ENCODE measurements at regions not wholly inside any gene's neighbourhood (a gene's known extent, or its start where the extent isn't known, plus 50 kb on each side); places are given as distances from the start of the nearest gene placed in this dataset.

- no peak for DNase-seq (ENCODE audit: low read depth)
These were observed 649.0 kb downstream of the RNF144B start for GRCh38 chr6:19036196-19036555.

- DNase-seq (ENCODE audit: low read depth) = no peak
These were observed 650.5 kb downstream of the RNF144B start for GRCh38 chr6:19037607-19038006.

- DNase-seq (ENCODE audit: low read depth) = no peak
These were observed 652.1 kb downstream of the RNF144B start for GRCh38 chr6:19039287-19039686.

- DNase-seq (ENCODE audit: low read depth) = no peak
These were observed 654.8 kb downstream of the RNF144B start for GRCh38 chr6:19041906-19042305.

- DNase-seq (ENCODE audit: low read depth) = no peak
These were observed 655.3 kb downstream of the RNF144B start for GRCh38 chr6:19042420-19042819.

- DNase-seq (ENCODE audit: low read depth) = no peak
These were observed 663.6 kb downstream of the RNF144B start for GRCh38 chr6:19050765-19051164.

GRCh38 chr6:19052219-19052618, 665.1 kb downstream of the RNF144B start:
- peak; percentile 36 for DNase-seq (ENCODE audit: low read depth)

GRCh38 chr6:19059102-19059501, 672.0 kb downstream of the RNF144B start:
- no peak for DNase-seq (ENCODE audit: low read depth)

GRCh38 chr6:19067165-19067564, 680.0 kb downstream of the RNF144B start:
- DNase-seq (ENCODE audit: low read depth) = no peak

GRCh38 chr6:19070520-19070919, 683.4 kb downstream of the RNF144B start:
- no peak for DNase-seq (ENCODE audit: low read depth)

GRCh38 chr6:19083801-19084200, 696.7 kb downstream of the RNF144B start:
- no peak for DNase-seq (ENCODE audit: low read depth)

- no peak for DNase-seq (ENCODE audit: low read depth)
These were observed 699.3 kb downstream of the RNF144B start for GRCh38 chr6:19086480-19086879.

GRCh38 chr6:19087296-19087695, 700.1 kb downstream of the RNF144B start:
- no peak for DNase-seq (ENCODE audit: low read depth)

GRCh38 chr6:19087897-19088296, 700.7 kb downstream of the RNF144B start:
- no peak for DNase-seq (ENCODE audit: low read depth)

- DNase-seq (ENCODE audit: low read depth) = no peak
These were observed 713.6 kb downstream of the RNF144B start for GRCh38 chr6:19100752-19101151.

GRCh38 chr6:19102936-19103335, 715.8 kb downstream of the RNF144B start:
- DNase-seq (ENCODE audit: low read depth) = no peak

- DNase-seq (ENCODE audit: low read depth) = no peak
These were observed 720.3 kb downstream of the RNF144B start for GRCh38 chr6:19107468-19107867.

GRCh38 chr6:19121521-19121920, 715.6 kb upstream of the ID4 start:
- DNase-seq (ENCODE audit: low read depth) = no peak

- no peak for DNase-seq (ENCODE audit: low read depth)
These were observed 710.1 kb upstream of the ID4 start for GRCh38 chr6:19127081-19127480.

- DNase-seq (ENCODE audit: low read depth) = no peak
These were observed 708.5 kb upstream of the ID4 start for GRCh38 chr6:19128701-19129100.

GRCh38 chr6:19135706-19136105, 701.5 kb upstream of the ID4 start:
- DNase-seq (ENCODE audit: low read depth) = no peak

GRCh38 chr6:19137505-19137904, 699.7 kb upstream of the ID4 start:
- DNase-seq (ENCODE audit: low read depth) = no peak

- no peak for DNase-seq (ENCODE audit: low read depth)
These were observed 694.9 kb upstream of the ID4 start for GRCh38 chr6:19142275-19142674.

GRCh38 chr6:19150307-19150706, 686.9 kb upstream of the ID4 start:
- no peak for DNase-seq (ENCODE audit: low read depth)

Data from EH (cell line).